GM06990 (cell line): ENCODE measurements at regions not wholly inside any gene's neighbourhood (a gene's known extent, or its start where the extent isn't known, plus 50 kb on each side); places are given as distances from the start of the nearest gene placed in this dataset.

Experiments
- DNase-seq: peaks from one replicate; pipeline ENCODE4 v3.0.0-alpha.2; 2011; ENCODE audit not compliant: insufficient read length; ENCODE audit errors: extremely low read depth
- H3K27me3 ChIP-seq: replicated peaks from 2 replicates; pipeline ENCODE4 v1.6.0; 2011; ENCODE audit warnings: low read length; ENCODE audit not compliant: control insufficient read depth, insufficient read depth
- H3K36me3 ChIP-seq: 2 replicates; pipeline ENCODE4 v1.5.1; 2011; ENCODE audit warnings: low read length; ENCODE audit not compliant: control insufficient read depth, insufficient read depth
- H3K4me3 ChIP-seq: replicated peaks from 2 replicates; pipeline ENCODE4 v1.5.1; 2011; ENCODE audit warnings: low read depth, mild to moderate bottlenecking, control low read depth, low read length
- CTCF ChIP-seq: IDR thresholded peaks from 2 replicates; pipeline ENCODE4 v1.5.1; 2011; ENCODE audit warnings: low read length, control low read depth, mild to moderate bottlenecking, inconsistent platforms; ENCODE audit not compliant: insufficient read depth, poor library complexity, severe bottlenecking

GRCh38 chr3:153066983-153067382 lies 95.0 kb upstream of the RAP2B start:
- TF ChIP-seq CTCF: no peak
- Histone ChIP-seq H3K27me3 (no peaks in the 10 kb centered on the region), H3K36me3 (no peaks in the 10 kb centered on the region), H3K4me3 (no peak overlapping the region)
- DNase-seq: no peak

GRCh38 chr3:153069598-153070510 lies 92.2 kb upstream of the RAP2B start:
- TF ChIP-seq CTCF: no peak

GRCh38 chr3:153070511-153070868 lies 91.5 kb upstream of the RAP2B start:
- Histone ChIP-seq H3K27me3 (no peaks in the 10 kb centered on the region), H3K36me3 (no peaks in the 10 kb centered on the region), H3K4me3 (no peak overlapping the region)
- DNase-seq: no peak
- no peak for TF ChIP-seq CTCF

More at GRCh38 chr3:153069598-153070510, 92.2 kb upstream of the RAP2B start:
- DNase-seq: no peak
- Histone ChIP-seq H3K4me3 (no peak overlapping the region), H3K36me3 (no peaks in the 10 kb centered on the region), H3K27me3 (no peaks in the 10 kb centered on the region)

- TF ChIP-seq CTCF: no peak
- H3K27me3 ChIP-seq: no peaks in the 10 kb centered on the region
These were observed 89.6 kb upstream of the RAP2B start for GRCh38 chr3:153072382-153072781.

GRCh38 chr3:153072856-153073255 lies 89.2 kb upstream of the RAP2B start:
- no peak overlapping the region for H3K4me3 ChIP-seq
- H3K36me3 ChIP-seq: no peaks in the 10 kb centered on the region
- TF ChIP-seq CTCF: no peak
- no peaks in the 10 kb centered on the region for H3K27me3 ChIP-seq
- no peak for DNase-seq

More at GRCh38 chr3:153072382-153072781, 89.6 kb upstream of the RAP2B start:
- no peak for DNase-seq
- no peaks in the 10 kb centered on the region for H3K36me3 ChIP-seq
- H3K4me3 ChIP-seq: no peak overlapping the region
